Nucleus accumbens (tissue), 56 donors: ENCODE measurements at regions not wholly inside any gene's neighbourhood (a gene's known extent, or its start where the extent isn't known, plus 50 kb on each side); places are given as distances from the start of the nearest gene placed in this dataset.

Experiments
- DNase-seq, 56 donors: peaks; one replicate each; lab custom pipeline; 2025; lab: John Stamatoyannopoulos, UW

- no peak for DNase-seq
These were observed 1024.0 kb upstream of the PCDH9 start for GRCh38 chr13:68254151-68254550.

- no peak for DNase-seq
These were observed 1004.1 kb upstream of the PCDH9 start for GRCh38 chr13:68234274-68234673.

- DNase-seq: no peak
These were observed 1002.4 kb upstream of the PCDH9 start for GRCh38 chr13:68232351-68233130.

- DNase-seq: no peak
These were observed 984.7 kb upstream of the PCDH9 start for GRCh38 chr13:68214691-68215415.

GRCh38 chr13:68199271-68199670, 969.1 kb upstream of the PCDH9 start:
- no peak for DNase-seq

- no peak for DNase-seq
These were observed 960.7 kb upstream of the PCDH9 start for GRCh38 chr13:68190818-68191217.

GRCh38 chr13:68185444-68186141, 955.5 kb upstream of the PCDH9 start:
- no peak for DNase-seq

GRCh38 chr13:68176475-68176874, 946.3 kb upstream of the PCDH9 start:
- no peak for DNase-seq

GRCh38 chr13:68174893-68175292, 944.8 kb upstream of the PCDH9 start:
- no peak for DNase-seq

- no peak for DNase-seq
These were observed 943.0 kb upstream of the PCDH9 start for GRCh38 chr13:68173111-68173510.

- no peak for DNase-seq
These were observed 940.8 kb upstream of the PCDH9 start for GRCh38 chr13:68170961-68171360.

GRCh38 chr13:68168448-68168847, 938.3 kb upstream of the PCDH9 start:
- no peak for DNase-seq

- no peak for DNase-seq
These were observed 930.3 kb upstream of the PCDH9 start for GRCh38 chr13:68160466-68160865.

GRCh38 chr13:68152414-68152813, 922.3 kb upstream of the PCDH9 start:
- no peak for DNase-seq

- DNase-seq: no peak
These were observed 915.7 kb upstream of the PCDH9 start for GRCh38 chr13:68145852-68146251.

- no peak for DNase-seq
These were observed 898.3 kb upstream of the PCDH9 start for GRCh38 chr13:68128297-68128915.

- DNase-seq: no peak
These were observed 894.9 kb upstream of the PCDH9 start for GRCh38 chr13:68125087-68125480.

GRCh38 chr13:68124437-68125086, 894.4 kb upstream of the PCDH9 start:
- no peak for DNase-seq

GRCh38 chr13:68110178-68110768, 880.1 kb upstream of the PCDH9 start:
- no peak for DNase-seq

GRCh38 chr13:68107667-68108066, 877.5 kb upstream of the PCDH9 start:
- no peak for DNase-seq
